HG02571 (cell line): ENCODE measurements at regions not wholly inside any gene's neighbourhood (a gene's known extent, or its start where the extent isn't known, plus 50 kb on each side); places are given as distances from the start of the nearest gene placed in this dataset.
"Not testable (repeated sequence)": the region's sequence is repeated elsewhere in the genome, so short reads cannot be mapped to it uniquely, and the experiment has no call there.

Experiments
- ATAC-seq: cut with Tn5 transposase; IDR thresholded peaks from one replicate; pipeline ENCODE4 v1.9.1; 2021; ENCODE audit warnings: mild to moderate bottlenecking, moderate library complexity; ENCODE audit not compliant: unreplicated experiment

GRCh38 chr21:5065240-5066211 is 5455.9 kb upstream of the TPTE start:
- ATAC-seq, result peak; percentile 89

DNA sequence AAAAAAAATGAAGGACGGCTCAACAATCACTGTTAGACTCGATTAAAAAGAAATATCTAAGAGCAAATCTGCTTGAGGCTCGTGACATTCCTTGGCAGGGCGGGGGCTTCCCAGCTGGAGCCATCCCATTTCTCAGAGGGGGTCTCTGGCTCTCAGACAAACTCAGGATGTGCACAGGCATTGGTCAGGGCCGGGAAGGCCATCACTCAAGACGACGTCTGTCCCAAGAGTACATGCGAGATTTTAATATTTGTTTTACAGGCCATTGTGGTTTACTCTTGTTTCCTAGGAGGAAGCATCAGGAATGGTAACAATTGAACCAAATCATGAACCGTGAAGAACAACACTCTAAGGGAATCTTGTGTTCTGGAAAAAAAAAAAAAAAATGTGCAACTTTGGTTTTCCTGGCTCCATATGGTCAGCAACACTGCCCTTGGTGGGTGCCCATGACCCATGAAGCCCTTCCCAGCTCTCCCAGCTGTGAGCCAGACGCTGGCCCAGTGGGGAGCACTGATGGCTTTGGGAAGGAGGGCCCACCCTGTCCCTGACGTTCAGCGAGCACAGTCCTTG is 5454.6 kb upstream of the TPTE start:
- not testable (repeated sequence) for ATAC-seq

- not testable (repeated sequence) for ATAC-seq
These were observed 5453.9 kb upstream of the TPTE start for GRCh38 chr21:5067326-5068048.

DNA sequence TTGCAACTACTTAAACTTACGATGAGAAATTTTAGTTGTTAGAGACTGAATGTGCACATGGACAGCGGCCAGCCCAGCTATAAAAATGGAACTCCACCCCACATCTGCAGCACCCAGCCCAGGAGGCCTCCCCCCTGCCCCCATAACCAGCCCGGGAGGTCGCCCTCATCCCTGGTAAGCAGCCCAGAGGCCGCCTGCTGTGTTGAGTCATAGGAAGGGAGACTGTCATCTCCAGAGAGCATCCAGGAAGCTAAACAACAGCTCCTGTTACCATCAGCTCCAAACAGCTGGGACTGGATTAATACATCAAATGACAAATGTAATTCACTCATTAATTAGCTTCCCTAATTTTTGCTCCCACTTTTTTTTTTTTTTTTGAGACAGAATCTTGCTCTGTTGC is 5452.7 kb upstream of the TPTE start:
- ATAC-seq, result not testable (repeated sequence)

DNA sequence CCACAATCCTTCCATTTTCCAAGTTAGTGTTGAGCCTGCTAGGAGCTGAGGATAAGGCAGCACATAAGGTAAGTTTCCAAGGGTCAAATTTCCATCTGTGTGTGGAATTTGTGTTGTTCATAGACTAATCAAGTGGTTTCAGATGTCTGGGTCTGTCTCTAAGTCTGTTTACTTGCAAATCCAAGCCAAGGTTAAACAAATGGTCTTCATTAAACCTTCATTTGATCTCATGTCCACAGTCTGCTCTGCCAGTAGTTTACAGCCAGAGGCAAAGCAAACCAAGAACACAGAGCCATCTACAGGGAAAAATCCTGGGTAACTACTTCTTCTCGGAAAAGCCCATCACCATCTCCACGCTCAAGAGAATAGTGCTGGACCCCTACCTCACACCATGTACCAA is 5450.2 kb upstream of the TPTE start:
- not testable (repeated sequence) for ATAC-seq

- not testable (repeated sequence) for ATAC-seq
These were observed 5444.5 kb upstream of the TPTE start for GRCh38 chr21:5076854-5077253.

- not testable (repeated sequence) for ATAC-seq
These were observed 5442.0 kb upstream of the TPTE start for GRCh38 chr21:5079361-5079760.

DNA sequence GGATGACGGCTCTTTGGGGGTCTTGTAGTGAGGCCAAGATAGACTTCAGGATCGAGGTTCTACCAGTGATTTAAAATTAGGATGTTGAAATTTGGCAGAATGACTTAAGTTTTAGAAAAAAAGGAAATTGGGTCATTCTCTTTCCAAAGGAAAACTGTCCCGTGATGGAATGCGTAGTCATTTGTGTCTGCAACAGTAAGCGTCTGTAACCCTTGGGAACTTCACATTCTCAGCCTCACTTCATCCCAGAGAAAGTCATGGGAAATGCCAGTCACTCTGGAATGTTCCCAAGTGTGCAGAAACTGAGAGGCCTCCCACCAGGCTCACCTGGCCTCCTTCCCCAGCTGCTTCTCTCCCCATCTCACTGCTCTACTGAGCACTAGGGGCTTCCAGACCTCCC is 5441.4 kb upstream of the TPTE start:
- ATAC-seq, result not testable (repeated sequence)

DNA sequence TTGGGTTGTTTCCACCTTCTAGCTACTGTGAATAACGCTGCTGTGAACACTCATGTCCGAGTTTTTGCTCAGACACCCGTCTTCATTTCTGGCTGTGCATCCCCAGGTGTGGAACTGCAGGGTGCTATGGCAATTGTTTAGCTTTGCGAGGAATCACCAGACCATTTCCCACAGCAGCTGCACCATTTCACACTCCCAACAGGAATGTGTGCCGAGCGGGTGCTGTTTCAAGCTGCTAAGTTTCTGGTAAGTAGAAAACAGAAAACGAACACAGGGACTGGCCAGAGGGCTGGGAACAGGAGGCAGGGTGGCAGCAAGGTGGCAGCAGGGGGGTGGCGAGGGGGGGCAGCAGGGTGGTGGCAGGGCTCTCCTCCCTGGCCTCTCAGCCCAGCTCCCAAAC is 5437.1 kb upstream of the TPTE start:
- not testable (repeated sequence) for ATAC-seq

GRCh38 chr21:5085456-5085855 is 5435.9 kb upstream of the TPTE start:
- not testable (repeated sequence) for ATAC-seq

DNA sequence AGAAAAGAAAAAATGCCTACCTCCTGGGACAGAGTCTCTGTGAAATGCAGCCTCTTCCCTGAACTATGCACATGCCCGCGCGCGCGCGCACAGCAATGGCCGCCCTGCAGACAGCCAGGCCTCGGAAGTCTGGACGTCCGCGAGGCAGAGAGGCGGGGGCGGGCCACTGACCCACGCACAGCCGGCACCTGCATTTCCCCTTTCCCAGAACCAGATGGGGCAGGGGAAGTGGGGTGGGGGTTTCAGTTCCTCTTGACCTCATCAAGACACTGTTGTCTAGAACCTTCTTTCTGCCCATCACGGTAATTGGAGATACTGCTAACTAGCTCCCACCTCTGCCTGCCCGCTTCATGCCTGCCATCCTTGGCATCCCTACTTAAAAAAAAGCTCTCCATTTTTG is 5435.0 kb upstream of the TPTE start:
- ATAC-seq, result not testable (repeated sequence)

DNA sequence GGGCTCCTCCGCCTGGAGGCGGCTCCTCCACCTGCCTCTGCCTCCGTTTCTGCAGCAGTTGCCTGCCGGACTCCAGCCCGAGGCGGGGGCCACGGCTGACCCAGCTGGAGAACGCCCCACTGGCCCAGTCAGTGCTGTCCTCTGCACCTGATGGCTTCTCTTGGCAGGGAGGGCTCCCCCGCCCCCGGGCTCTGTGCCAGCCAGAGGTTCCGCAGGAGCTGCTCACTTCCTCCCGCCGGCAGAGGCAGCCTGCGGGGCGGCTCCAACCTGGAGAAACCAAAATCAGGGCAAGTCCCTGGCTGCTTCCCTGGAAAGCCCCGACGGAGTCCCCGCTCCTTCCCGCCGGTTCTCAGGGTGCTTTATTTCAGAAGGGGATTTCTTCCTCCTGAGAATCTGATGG is 5432.6 kb upstream of the TPTE start:
- ATAC-seq, result not testable (repeated sequence)

DNA sequence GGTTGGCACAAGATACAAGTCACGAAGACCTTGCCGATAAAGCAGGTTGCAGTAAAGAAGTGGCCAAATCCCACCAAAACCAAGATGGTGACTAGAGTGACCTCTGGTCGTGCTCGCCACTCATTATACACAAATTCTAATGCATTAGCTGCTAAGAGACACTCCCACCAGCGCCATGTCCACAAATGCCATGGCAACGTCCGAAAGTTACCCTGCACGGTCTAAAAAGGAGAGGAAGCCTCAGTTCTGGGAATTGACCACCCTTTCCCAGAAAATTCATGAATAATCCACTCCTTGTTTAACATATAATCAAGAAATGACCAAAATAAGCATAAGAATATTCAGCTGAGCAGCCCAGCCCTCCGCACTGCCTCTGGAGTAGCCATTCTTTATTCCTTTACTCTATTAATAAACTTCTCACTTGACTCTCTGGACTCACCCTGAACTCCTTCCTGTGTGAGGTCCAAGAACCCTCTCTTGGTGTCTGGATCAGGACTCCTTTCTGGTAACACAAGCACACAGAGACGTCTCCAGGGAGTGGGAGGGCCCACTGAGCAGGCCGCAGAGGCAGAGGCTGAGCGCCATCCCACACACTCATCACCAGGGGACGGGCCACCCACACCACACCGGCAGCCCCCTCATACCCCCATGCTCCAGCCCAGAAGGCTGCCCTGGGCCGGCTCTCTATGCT is 5431.8 kb upstream of the TPTE start:
- not testable (repeated sequence) for ATAC-seq

- ATAC-seq, result not testable (repeated sequence)
These were observed 5431.0 kb upstream of the TPTE start for GRCh38 chr21:5090132-5091079.

GRCh38 chr21:5091274-5091673 is 5430.1 kb upstream of the TPTE start:
- not testable (repeated sequence) for ATAC-seq

DNA sequence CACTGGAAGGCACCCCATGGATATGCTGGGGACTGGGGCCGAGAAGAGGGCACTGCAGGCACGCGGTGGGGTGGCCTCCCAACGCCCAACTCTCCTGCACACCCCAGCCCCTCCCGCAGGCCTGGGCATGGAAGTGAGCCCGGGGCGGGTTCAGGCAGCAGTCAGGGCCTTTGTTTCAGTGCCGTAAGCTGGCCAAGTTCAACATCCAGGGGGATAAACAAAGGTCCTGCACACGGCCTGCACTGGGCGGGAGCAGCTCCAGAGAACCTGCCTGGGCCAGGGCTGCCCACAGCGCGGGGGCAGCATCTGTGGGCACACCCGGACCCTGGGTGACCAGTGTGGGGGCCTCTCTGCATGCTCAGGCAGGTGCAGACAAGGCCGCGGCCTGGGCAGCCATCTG is 5425.8 kb upstream of the TPTE start:
- ATAC-seq, result not testable (repeated sequence)

DNA sequence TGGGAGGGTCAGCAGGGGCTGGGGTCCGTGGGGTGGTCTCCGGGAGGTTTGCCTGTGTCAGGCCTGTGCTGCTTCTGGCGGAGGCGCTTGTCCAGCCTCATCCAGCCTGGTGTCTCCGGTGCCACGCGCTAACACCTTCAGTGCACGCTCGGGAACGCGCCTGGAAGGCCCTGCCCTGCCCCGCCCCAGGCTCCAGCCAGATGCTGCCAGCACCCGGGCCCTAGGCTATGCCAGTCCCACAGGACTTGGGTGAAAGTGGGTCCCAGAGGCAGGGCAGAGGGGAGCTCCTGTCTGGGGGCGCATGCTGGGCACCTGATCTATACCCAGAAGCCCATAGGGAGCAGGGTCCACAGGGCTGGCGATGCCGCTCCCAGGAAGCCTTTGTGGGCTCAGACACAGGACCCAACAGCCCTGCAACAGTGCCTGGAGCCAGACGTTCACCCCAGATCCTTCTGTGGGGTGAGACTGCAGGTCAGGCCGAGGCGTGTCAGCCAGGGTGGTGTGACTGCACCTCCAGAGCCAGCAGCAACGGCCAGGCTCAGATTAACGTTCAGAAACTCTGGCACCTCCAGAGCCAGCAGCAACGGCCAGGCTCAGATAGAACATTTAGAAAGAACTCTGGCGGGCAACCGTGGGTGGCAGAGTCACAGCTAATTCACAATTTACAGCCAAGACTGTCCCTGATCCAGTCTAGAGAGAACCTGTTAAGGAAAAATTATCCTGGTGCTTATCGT is 5423.2 kb upstream of the TPTE start:
- ATAC-seq, result not testable (repeated sequence)

DNA sequence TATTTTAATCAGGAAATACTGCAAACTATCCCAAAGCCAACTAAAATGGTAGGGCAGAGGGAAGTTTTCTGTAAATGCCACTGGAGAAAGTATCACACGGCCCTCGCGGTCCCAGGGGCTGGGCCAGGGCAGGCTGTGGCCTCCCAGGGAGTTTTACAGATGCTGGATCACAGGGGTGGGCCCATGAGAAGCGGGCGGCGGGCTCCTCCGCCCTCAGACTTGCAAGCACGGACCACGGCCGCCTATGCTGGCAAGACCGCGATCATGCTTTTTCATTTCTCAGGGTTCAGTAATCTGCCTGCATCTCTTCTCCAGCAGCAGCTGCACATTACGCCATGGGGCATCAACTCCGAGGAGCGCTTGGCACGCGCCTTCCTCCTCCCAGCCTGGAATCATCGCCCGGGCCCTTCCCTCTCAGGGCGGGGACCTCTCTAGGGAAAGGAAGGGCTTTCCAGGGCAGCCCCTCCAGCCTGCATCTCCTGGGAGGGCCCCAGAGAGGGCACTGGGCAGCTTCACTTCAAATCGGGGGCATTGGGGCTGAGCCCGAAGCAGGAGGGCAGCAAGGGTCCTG is 5420.7 kb upstream of the TPTE start:
- not testable (repeated sequence) for ATAC-seq

DNA sequence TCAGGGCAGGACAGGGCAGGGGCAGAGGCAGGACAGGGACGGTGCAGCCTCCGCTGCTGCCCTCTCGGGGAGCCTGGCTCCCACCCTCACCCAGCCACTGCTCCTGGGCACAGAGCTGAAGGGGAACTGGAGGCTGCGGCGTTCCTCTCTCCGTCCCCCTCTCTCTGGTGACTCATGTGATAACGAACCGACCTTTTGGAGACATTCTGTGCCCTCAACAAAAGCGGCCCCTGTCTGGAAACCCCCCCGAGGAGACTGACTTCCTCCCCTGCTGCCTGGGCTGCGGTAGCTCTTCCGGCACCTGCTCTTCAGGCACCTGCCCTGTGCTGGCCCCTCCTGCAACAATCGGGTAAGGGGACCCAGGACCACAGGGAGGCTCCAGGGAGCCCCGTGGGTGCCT is 5419.6 kb upstream of the TPTE start:
- peak; percentile 43 for ATAC-seq
